GM21381 (cell line): ENCODE measurements at regions not wholly inside any gene's neighbourhood (a gene's known extent, or its start where the extent isn't known, plus 50 kb on each side); places are given as distances from the start of the nearest gene placed in this dataset.

Experiments used
- ATAC-seq: cut with Tn5 transposase; IDR thresholded peaks from one replicate; pipeline ENCODE4 v1.9.1; 2021; ENCODE audit warnings: mild to moderate bottlenecking, moderate library complexity; ENCODE audit not compliant: unreplicated experiment

GRCh38 chr13:78341032-78341431 is 262.3 kb downstream of the POU4F1 start:
- peak; percentile 83 for ATAC-seq

DNA sequence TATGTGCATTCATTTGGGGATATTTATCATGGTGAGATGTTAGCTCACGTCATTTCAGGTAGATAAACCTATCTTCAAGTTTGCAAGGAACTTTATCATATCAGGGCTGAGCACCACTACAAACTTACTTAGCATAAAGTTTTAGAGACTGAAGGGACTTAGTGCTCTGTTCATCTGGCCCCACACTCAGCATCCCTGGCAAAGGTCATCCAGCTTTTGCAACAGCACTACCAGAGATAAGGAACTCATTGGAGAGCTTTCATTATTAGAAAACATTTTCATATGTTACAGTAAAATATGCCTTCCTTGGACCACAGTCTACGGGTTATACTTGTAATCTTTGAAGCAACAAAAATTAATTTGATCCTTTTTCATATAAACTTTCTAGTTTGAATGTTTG is 263.4 kb downstream of the POU4F1 start:
- no peak for ATAC-seq

- ATAC-seq: no peak
Observed at GRCh38 chr13:78334059-78334458, 269.3 kb downstream of the POU4F1 start.

GRCh38 chr13:78326633-78327032 is 276.7 kb downstream of the POU4F1 start:
- ATAC-seq: no peak

GRCh38 chr13:78325585-78325984 is 277.8 kb downstream of the POU4F1 start:
- no peak for ATAC-seq

DNA sequence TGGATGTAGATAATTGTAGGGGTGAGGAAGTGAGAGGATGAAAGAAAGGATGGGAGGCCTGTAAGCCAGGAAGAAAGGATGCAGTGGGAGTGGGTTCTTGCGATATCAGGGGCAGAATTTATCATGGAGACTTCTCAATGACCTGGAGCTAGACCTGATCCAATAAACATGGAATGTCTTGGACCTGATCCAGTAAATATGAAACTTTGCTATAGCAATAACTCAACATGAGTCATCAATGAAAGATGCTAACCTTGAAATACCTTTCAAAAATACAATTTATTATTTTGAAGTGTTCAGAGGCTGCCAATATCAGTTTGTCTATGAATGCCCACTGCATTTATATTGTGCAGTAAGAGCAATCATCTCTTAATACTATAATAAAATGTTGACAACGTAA is 279.5 kb downstream of the POU4F1 start:
- no peak for ATAC-seq

DNA sequence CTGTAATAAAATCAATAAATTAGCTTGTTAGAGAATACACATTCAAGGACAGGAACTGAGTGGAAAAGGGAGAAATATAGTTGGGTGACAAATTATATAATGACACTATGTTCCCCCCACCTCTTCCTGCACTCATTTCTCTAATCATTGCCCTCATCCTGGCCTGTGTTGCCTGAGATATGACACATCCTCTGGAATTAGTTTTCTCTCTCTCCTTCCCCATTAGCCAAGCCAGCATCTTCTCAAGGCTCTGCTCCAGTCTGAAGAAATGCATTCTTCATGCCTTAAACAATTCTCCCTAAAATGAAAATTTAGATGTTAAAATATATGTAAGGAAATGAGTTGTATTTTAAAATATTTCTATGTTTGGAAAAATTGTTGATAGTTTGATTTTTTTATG is 280.3 kb downstream of the POU4F1 start:
- no peak for ATAC-seq

GRCh38 chr13:78319101-78319627 is 284.2 kb downstream of the POU4F1 start:
- ATAC-seq: no peak

DNA sequence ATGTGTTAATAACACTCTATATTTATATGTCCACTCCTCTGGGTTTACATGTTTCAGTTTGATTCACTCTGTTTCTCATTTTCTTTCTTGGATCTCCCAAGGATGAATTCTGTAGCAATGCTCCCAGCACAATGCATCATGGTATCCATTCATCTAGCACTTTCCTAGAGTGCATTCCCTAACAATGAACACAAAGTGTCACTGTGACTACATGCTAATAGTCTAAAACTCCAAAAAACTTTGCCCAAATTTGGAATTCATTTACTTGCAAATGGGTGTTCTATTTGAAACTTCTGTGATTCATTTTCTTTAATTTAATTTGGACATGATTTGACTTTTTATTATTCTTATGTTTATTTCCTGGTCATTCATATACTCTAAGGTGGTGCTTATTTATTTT is 286.3 kb downstream of the POU4F1 start:
- ATAC-seq: no peak

GRCh38 chr13:78309497-78310180 is 293.7 kb downstream of the POU4F1 start:
- peak; percentile 89 for ATAC-seq

- ATAC-seq: no peak
Observed at GRCh38 chr13:78306519-78307206, 296.7 kb downstream of the POU4F1 start.

DNA sequence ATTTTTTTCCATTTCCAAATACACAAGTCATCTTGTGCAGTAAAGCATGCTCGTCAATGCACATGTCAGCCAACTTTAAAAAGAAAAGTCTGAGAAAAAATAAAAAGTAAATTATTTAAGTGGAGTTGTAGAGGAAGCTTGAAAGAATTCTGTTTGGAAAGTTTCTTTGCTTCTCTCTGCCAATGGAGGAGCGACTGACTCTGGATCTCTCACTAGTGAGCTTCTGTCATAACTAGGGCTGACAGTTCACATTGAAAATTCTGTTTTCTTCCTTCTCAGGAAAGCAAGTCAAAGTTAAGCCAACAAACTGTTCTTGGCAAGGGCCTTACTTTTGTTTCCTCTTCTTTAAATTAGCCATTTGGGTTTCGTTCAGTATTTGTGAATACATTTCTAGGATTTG is 298.2 kb downstream of the POU4F1 start:
- ATAC-seq: no peak

DNA sequence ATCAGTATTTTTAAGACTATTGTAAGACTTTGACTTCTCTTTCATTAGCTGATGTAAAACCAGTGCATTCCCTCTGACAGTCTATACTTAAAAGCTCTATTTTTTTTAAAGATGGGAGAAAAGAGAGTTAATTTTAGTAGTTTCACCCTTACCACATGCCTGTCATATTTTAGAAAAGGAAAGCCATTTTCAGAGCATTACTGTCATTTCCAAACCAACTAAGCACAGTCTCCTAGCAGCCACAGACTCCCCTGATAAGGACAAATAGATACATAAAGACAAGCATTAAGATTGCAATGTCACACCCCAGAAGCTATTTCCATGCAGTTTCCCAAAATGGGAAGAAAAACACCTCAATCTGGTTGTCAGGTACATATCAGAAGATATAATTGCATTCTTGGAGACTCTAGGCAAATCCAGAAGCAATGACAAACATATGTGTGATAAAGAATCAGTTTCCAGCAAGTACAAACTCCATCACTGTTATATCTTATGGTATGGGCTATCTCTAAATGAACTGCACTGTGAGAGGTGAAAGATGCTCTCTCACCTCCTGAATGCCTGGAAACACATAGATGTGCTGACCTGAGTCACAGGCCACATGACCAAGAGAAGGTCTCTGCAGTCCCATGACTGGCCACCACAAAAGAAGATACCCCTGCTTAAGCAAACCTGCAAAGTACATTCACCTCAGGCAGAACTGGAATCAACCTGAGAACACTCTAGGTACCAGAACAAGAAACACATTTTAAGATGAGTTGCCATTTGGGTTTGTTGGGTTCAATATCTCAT is 303.3 kb downstream of the POU4F1 start:
- ATAC-seq: peak; percentile 63

DNA sequence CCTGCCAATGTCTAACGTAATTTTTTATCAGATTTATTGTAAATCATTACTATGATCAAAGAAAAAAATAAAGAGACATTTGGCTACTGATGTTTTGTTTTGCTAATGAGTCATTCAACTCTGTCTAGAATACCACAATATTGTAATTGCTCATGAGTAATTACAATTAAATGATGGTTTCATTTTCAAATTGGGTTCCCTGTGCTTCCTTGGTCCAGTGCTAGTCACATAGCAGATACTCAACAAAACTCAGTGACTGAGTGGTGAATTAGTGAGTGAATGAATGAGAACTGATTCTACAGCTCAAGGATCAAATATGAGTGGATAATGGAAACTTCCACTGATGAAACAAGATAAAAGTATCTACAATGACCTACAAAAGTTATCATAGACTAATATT is 304.7 kb downstream of the POU4F1 start:
- no peak for ATAC-seq

DNA sequence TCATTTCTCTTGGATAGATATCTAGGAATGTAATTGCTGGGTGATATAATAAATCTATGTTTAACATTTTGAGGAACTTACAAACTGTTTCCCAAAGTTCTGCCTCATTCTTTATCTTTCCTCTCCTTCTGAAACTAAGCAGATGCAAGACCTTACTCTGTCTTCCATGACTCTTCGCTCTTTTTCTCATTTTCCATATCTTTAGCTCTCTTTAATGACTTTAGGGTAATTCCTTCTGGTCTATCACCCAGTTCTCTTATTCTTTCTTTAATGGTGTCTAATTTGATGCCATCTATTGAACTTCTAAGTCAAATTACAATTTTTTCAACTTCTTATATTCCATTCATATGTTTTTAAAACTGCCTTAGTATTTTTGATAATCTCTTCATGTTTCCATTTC is 316.6 kb downstream of the POU4F1 start:
- no peak for ATAC-seq

DNA sequence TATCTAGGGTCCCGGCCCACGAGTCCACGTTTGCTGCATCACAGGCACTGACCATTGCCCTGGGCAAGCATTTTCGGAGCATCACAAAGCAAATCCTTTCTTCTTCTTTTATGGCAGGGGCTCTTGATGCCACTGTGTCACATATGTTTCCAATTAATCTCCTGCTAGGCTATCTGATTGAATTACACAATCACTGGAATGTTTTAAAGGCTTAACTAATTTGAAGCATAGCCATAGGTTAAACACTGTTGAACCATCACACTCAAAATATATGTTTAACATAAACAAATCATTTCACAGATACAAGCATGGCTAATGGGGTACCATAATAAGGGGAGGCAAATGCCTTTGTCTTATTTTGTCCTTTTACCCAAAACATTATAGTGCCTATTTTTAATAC is 338.3 kb downstream of the POU4F1 start:
- no peak for ATAC-seq

DNA sequence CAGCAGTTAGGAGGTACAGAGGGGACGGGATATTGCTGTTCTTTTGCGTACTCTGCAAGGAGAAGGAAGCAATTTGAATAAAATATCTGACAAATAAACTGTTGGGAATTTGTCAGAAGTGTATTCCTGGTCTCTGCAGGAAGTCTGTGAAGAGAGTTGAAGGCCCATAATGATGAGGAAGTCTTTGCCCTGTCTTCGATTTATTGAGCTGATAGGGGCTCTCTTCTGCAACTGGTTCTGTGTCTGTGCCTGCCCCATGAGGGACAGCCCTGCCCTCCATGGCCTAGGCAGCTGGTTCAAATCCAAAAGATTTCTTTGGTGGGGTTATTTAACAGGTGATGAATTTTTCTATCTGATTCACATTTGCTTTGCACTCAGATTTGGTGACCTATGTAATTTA is 339.7 kb upstream of the EDNRB start:
- ATAC-seq: no peak

GRCh38 chr13:78256484-78256883 is 337.9 kb upstream of the EDNRB start:
- no peak for ATAC-seq

GRCh38 chr13:78254113-78254512 is 335.5 kb upstream of the EDNRB start:
- ATAC-seq: no peak

DNA sequence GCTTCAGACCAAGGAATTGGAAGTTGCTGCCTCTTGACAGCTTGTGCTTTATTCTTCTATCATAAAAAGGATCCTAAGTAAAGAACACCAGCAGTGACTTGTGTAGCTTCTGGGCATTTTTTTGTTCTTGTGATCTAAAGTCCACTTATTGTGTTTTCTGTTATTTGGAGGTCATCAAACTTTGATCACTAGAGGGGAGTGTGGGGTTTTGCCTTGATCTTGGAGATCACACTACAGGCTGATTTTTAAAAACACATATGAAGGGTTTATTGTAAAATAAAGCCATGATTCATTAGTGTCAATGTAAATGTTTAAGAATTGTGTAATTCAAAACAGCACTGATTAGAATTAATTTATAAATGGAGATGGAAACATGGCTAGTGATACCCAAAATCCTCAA is 328.7 kb upstream of the EDNRB start:
- ATAC-seq: no peak

DNA sequence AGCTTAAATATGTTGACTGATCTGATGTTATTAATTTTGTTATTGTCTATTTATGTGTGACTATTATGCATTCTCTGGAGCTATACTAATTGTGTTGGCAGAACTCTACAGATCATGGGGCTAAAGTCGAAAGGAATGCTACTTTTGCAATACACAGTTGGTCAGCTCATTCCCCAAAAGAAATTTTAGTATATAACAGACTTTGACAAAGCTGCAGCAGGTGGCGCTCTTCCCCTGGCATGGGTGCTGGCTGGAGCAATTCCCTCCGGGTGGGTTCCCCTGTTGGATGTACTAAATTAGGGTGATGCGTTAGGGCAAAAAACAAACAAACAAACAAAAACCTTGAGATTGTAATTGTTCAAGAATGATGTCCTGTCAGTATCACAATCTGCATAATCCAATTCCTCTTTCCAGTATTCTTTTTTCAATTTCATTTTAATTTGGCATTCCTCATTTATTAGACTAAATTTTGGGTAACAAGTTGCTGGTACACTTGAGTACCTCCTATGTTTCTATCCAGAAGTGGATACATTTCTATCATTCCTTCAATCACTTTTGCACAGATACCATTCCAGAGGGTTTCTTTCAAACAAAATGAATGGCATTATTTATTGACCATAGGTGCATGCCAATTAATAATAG is 322.8 kb upstream of the EDNRB start:
- ATAC-seq: peak; percentile 53
